ENCODE measurements at regions not wholly inside any gene's neighbourhood (a gene's known extent, or its start where the extent isn't known, plus 50 kb on each side); places are given as distances from the start of the nearest gene placed in this dataset.

- H3K27ac ChIP-seq (ENCODE audit: insufficient read depth, low read depth, low read length), result no peak overlapping the region
- no peaks in the 10 kb centered on the region for H3K79me2 ChIP-seq (ENCODE audit: control insufficient read depth, insufficient read depth, low read length)
- BruUV-seq (replicated peaks), result no TSS peak
- TF ChIP-seq MYC (IDR thresholded peaks at IDR 0.05; ENCODE audit: low read depth, low read length) (no peak), POLR2AphosphoS5 (IDR thresholded peaks at IDR 0.05; ENCODE audit: insufficient read depth, low read depth, low read length) (no peak), POLR2A (IDR thresholded peaks at IDR 0.05; ENCODE audit: low read depth, low read length) (no peak), MAX (IDR thresholded peaks at IDR 0.05; ENCODE audit: insufficient read depth, insufficient read length) (no peak), JUN (IDR thresholded peaks at IDR 0.05; ENCODE audit: borderline replicate concordance, insufficient read depth, insufficient read length, low read depth) (no peak), EZH2 (IDR thresholded peaks at IDR 0.05; ENCODE audit: borderline replicate concordance, low read depth, low read length, severe bottlenecking) (no peak), GATA2 (IDR thresholded peaks at IDR 0.05; ENCODE audit: insufficient read depth, insufficient read length, low read depth, low read length) (no peak), CTCF (IDR thresholded peaks at IDR 0.05; ENCODE audit: extremely low read depth in 1 of 2, insufficient read depth in 1 of 2, low read depth in 1 of 2, low read length in 2 of 2) (no peak), FOS (IDR thresholded peaks at IDR 0.05; ENCODE audit: borderline replicate concordance, insufficient read depth, low read length) (no peak)
- intact Hi-C loops (cut with micrococcal nuclease), result no loop called here
- no peak overlapping the region for H3K9ac ChIP-seq (replicated peaks; ENCODE audit: extremely low read depth, insufficient read depth, low read length)
- H3K4me3 ChIP-seq (replicated peaks in 1 of 3; ENCODE audit: insufficient read depth in 1 of 3, low read depth in 1 of 3, low read length in 3 of 3), result no peak overlapping the region
- H3K9me3 ChIP-seq (replicated peaks; ENCODE audit: control insufficient read depth, insufficient read depth, low read length), result no peaks in the 10 kb centered on the region
- FAIRE-seq (no peak), DNase-seq (ENCODE audit: low read depth, low spot score) (no peak)
- CTCF ChIA-PET, result no interaction called here
- dilution Hi-C loops (cut with MboI; ENCODE audit: extremely low pct_ligation_motif_present, low sequenced_read_pairs), result no loop called here
- H3K4me1 ChIP-seq (ENCODE audit: control insufficient read depth, extremely low read depth, insufficient read depth, low read length), result no peaks in the 10 kb centered on the region
- no peaks in the 10 kb centered on the region for H3K36me3 ChIP-seq (ENCODE audit: control insufficient read depth in 2 of 2, extremely low read depth in 1 of 2, insufficient read depth in 2 of 2, low read length in 2 of 2)
- no peak overlapping the region for H2AFZ ChIP-seq (ENCODE audit: low read depth, low read length)
- no peaks in the 10 kb centered on the region for H3K9me1 ChIP-seq (replicated peaks; ENCODE audit: control insufficient read depth, extremely low read depth, insufficient read depth, low read length)
- no peaks in the 10 kb centered on the region for H3K27me3 ChIP-seq (ENCODE audit: control insufficient read depth in 2 of 2, insufficient read depth in 2 of 2, low read length in 2 of 2)
- no peak overlapping the region for H3K4me2 ChIP-seq (ENCODE audit: insufficient read depth, low read length)
- POLR2A ChIA-PET, result no interaction called here
- H4K20me1 ChIP-seq (replicated peaks; ENCODE audit: control insufficient read depth, extremely low read depth, insufficient read depth, low read length), result no peaks in the 10 kb centered on the region
These were observed 60.8 kb upstream of the ADRA2C start for GRCh38 chr4:3705236-3705987.

Measured in endothelial cell of umbilical vein (primary cell).